NCI-H187 (cell line): ENCODE measurements at regions not wholly inside any gene's neighbourhood (a gene's known extent, or its start where the extent isn't known, plus 50 kb on each side); places are given as distances from the start of the nearest gene placed in this dataset.

Experiments used
- DNase-seq, 2 experiments: peaks; one replicate each; lab custom pipeline; 2025; lab: John Stamatoyannopoulos, UW

DNA sequence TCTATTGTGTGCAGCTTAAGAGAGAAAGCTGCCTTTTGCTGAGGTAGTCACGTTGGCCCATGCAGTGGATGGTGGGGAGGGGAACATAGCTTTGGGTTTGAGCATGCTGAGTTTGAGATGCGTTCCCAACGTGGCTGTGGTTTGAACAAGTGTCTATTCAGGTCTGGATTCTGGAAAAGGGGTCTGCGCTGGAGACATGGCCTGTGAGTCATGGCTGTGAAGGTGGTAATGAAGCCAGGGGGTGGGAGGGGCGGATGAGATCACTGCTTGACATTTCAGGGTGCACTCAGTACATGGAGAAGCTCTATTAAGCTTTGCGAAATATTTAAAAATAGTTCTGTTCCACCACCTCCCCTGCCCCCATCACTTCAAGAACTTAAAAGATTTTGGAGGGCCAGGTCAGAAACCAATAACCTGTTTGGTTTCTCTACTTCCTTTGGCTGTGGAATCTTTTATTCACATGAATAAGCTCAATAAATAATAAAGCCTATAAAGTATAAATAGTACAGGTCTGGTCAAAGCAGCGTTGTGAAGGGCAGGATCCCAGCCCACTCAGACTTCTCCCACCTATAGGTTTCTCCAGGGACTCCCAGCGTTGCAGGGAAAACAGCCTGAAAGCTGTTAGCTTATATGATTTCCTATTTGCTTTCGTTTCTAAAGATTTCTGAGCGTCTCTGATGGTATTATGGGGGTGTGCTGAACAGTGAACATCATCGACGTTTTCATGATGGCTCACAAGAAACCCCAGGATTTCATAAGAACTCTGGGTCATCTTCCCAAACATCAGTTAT lies 189.9 kb downstream of the NSG2 start:
- no peak for DNase-seq

GRCh38 chr5:174236070-174236469 lies 190.6 kb downstream of the NSG2 start:
- DNase-seq = no peak

DNA sequence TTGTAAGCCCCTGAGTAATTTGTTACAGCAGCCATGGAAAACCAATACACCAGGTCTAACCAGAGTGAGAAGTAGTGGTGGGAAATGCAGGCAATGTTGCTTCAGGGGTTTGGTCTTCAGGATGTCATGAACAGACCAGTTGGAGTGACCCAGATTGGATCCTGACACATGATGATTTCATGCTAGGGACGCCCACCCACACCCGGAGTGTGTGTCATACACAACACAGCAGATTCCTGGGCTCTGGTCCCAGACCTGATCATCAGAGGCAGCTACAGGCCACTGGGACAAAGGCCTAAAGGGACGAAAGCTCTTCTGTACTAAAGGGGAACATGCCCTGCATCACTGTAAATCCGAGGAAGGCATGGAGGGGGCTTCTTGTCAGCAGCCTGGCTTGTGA lies 194.2 kb downstream of the NSG2 start:
- DNase-seq = no peak

GRCh38 chr5:174242573-174242972 lies 197.1 kb downstream of the NSG2 start:
- no peak for DNase-seq

DNA sequence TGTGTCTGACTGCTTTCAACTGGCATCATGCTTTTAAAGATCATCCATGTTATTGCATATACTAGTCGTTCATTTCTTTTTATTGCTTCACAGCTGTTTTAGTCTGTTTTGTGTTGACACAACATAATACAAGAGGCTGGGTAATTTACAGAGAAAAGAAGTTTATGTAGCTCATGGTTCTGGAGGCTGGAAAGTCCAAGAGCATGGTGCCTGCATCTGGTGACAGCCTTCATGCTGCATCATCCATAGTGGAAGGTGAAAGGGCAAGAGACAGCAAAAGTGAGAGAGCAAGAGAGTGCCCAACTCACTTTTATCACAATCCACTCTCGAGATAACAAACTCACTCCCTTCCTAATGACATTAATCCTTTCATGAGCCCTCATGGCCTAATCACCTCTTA lies 198.4 kb downstream of the NSG2 start:
- DNase-seq = no peak

GRCh38 chr5:174245516-174246075 lies 200.1 kb downstream of the NSG2 start:
- no peak for DNase-seq

- no peak for DNase-seq
Measured at GRCh38 chr5:174246743-174247142, 201.2 kb downstream of the NSG2 start.

- DNase-seq = no peak
Measured at GRCh38 chr5:174247301-174247700, 201.8 kb downstream of the NSG2 start.

DNA sequence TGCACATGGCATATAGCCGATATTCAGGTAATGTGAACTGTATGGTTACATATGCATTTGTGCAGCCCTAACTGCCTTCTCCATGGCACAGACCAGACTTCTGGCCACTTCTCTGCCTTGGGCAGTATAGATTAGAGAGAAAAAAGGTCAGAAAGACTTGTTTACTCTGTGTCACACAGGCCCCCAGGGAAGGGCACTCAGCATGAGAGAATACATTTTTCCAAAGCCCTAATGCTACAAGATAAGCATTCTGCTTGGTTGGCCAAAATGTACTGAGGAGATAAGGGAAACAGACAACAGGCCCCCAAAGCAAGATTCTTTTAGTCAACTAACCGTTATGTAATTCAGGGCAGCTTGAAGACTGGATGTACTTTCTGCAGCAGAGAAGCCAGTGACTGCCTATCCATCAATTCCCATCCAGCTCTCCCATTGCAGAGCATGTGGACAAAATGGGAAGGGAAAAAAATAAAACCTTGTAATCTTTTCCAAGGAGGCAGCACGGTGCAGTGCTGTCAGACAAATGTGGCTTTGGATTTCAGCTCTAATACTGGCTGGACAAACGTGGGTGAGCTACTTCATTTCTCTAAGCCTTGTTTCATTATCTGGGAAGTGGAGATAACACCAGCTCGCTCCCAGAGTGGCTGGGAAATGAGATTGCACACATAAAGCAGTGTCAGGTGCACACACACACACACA lies 205.9 kb downstream of the NSG2 start:
- DNase-seq = no peak

GRCh38 chr5:174252121-174252520 lies 206.6 kb downstream of the NSG2 start:
- no peak for DNase-seq

DNA sequence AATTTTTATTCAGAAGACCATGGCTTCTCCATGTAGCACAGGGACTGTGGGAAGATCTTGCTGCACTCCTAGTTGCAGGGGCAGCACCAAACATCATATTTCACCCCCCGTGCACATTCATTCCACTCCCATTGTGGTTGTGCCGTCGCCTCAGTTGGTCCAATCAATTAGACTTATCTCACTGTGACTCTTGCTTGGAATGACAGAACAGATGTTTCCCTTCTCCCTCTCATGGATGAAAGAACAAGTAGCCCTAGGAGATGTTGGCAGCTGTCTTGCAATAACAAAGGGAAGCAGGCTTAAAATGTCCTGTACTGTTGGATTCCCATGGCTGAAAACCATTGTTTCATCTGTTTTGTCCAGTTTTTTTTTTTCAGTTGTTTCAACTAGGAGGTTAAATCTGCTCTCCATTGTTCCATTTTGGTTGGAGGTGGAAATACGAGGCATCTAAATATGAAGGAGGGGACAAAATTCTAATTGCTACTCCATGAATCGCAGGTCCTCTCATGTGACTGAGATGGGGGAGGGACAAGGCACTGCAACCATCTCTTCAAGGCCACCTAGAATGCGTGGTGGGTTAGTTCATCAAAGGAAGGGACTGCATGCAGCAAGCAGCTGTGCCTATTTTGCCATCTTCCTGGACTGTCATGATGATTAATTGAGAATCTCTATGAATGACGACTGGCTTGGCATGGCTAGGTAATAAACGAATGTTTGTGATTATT lies 214.4 kb downstream of the NSG2 start:
- DNase-seq = no peak

DNA sequence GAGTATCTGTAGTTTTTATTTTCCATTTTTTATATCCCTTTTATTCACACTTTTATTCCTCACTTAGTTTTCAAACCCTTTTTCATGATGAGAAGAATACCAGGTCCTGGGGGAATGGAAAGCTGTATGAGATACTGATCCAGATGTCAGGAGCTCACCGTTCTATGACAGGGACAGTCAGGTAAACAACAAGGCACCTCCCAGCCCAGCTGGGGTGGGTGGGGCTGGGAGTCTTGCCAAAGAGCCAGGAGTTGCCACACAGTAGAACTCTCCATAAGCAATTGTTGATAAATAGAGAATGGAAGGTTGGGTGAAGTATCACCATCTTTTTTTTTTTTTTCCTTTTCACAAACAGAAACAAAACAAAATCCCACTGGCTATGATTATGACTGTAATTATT lies 225.8 kb downstream of the NSG2 start:
- no peak for DNase-seq

DNA sequence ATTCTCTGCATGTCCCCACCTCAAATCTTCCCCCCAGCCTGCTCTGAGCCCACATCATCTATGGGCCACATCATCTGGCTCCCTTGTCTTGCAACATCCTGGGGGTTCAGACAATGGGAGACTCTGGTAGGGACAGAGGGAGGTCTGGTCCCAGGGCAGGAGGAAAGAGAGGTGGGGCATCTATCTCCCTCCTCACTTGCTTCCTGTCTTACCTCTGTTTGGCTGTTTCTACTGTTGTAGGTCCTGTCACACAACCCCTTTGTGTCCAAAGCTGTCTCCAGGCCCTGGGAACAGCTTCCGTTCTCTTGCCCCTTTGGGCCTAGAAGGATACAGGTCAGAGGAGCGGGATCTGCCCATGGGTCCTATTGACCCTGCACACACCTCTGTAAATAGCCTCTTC lies 227.2 kb downstream of the NSG2 start:
- DNase-seq = no peak

DNA sequence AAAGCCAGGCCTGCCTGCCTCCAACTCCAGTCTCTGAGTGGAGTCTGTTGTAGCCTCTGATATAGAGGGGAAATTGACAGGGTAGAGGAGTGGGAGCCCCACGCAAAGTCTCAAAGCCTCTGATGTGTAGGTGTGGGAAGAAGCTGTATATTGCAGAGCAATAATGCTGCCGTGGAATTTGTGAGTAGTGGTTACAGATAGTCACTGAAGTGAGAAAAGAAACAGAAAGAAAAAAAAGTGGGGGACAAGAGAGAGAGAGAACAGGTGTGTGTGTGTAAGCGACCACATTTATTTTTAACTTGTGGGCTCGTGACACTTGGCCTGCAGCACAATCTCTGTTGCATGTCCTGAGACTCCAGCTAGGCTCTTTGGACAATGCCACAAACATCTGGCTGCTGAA lies 227.8 kb downstream of the NSG2 start:
- no peak for DNase-seq

DNA sequence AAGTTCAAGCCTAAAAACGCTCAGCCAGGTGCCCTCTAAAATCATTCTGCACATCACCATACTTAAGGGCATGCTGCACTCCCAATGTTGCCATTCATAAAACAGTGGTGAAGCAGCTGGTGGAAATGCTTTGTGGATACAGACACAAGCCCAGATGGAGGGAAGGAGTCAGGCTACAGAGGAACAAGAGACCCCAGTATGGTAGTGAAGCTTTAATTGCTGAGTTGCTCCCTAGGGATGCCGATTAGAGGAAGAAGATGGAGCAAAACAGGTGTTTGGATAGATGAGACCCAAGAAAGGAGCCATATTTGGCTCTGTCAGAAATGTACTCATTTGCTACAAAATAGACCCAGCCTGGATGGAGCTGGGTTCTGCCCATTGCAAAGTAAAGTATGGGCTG lies 230.5 kb downstream of the NSG2 start:
- no peak for DNase-seq

DNA sequence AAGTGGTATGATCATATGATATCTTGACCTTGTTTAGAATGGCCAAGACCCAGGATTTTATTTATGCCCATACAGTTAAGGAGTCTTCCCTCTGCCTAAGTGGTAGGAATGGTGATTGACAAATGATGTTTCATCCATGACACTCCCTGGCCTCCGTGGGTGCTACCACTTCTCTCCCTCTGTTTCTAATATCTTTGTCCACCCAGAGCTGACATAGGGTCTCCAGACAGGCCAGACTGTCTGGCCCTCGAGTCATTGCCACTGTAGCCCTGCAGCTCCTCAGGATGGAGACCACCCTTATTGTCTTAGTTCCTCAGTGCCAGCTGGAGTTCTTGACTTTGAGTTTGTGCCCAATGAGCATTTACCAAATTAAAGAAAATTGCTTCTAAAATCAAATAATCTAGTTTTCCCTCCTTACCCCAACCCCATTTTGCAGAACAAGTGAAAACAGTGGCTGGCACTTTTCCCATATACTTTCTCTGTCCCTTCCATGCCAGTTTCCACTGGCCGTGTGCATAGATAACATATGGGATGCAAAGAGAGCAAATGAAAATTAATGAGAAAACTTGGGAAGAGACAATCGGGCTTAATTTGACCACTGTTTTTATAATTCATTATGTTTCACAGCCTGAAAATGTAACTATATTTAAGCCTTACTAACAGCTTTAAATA lies 235.7 kb downstream of the NSG2 start:
- DNase-seq = no peak

DNA sequence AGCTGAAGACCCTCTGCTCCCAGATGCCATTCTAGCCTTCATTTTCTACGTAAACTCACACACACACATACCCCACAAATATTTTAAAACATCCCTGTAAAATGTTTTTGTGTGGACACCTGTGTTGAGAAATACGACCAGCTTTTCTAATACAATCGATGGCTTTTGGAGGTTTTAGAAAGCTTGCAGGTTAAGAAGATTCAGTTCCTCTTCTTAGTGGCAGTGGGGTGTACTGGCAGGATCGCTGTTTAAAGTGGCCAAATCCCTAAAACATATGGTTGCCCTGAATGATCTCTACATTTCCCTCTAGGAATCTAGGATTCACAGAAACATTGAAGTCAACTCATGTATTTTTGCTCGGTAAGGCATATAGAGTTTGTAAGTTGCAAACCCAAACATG lies 236.3 kb downstream of the NSG2 start:
- no peak for DNase-seq

- DNase-seq = no peak
Measured at GRCh38 chr5:174282391-174282790, 236.9 kb downstream of the NSG2 start.

DNA sequence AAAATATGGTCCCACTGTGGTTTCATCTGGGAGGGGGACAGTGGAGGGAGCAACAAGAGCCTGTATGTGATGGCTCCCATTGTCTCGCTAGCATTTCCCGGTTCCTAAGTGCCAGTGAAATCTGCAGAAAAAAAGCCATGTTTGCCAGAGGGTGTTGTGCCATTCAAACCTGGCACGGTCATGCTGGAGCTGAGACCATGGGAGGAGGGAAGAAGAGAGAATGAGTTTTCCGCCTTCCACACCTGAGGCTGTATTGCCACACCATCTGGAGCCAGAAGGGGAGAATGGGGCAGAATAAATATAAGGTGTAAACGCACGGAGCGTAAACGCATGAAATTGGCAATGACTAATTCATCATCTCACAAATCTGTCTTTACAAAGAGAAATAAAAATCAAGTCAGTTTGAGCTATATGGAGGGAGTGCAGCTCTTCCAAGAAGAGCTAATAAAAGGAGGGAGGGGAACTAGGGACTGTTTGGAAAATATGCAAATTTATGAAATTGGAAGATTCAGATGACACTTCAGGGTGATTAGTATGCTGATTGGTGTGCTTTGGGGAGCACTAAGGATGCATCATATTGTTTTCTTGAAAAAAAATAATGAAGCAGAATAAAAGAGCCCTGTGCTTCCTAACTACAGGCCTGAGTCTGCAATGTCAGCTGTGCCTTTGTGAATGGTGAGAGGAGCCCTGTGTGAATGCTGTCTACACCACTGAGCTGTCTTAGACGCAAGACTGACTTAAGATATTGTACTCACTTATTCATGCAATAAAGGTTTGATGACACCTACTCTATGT lies 237.9 kb downstream of the NSG2 start:
- DNase-seq = no peak

DNA sequence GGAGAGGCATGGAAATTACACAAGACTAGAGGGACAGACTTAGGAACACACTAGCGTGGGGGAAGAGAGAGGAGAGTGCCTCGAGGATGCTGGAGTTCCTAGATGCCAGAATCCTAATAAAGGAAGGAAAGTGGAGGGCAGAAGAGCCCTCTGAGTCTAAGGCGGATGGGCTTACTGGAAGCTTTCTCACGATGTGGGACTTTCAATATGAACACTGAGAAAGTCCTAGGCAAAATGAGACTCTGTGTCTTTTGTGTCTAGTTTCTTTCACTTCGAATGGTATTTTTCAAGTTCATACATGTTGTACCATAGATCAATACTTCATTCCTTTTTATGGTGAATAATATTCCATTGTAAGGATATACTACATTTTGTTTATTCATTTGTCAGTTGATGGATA lies 239.4 kb downstream of the NSG2 start:
- no peak for DNase-seq

GRCh38 chr5:174287761-174288160 lies 242.3 kb downstream of the NSG2 start:
- no peak for DNase-seq
